ENCODE measurements at regions not wholly inside any gene's neighbourhood (a gene's known extent, or its start where the extent isn't known, plus 50 kb on each side); places are given as distances from the start of the nearest gene placed in this dataset.

DNA sequence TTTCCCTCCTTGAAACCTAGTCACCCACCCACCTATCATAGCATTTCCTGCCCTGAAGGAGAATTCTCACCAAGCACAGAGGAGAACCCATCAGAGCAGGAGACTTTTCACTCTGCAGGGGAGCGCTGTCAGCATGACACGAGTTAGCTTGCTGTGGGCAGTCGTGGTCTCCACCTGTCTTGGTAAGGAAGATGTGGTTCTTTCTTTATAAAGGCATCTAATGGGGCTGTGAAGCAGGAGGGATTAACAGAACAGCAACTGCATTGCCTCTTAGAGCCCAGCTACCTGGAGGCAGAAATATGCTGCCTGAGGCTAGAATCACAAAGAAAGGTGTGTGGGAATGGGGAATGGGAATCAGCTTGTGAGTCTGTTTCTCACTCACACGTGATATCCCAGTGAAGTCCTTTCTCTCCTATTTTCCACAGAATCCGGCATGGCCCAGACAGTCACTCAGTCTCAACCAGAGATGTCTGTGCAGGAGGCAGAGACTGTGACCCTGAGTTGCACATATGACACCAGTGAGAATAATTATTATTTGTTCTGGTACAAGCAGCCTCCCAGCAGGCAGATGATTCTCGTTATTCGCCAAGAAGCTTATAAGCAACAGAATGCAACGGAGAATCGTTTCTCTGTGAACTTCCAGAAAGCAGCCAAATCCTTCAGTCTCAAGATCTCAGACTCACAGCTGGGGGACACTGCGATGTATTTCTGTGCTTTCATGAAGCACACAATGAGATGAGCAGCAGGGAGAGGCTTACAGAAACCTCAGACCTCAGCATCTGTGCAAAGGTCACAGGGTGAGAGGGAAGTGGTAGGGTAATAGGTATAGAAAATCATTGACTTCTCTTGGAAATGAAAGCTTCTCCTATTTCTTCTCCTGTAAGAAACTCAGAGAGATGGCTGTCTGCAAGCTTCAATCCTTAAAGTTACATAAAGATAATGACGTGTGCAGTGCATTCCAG, 316.9 kb downstream of the DAD1 start:
- WGBS, 2 donors, result 67 to 71% methylated on average over 11 of the region's 11 CpGs
- Histone ChIP-seq H3K27ac (no peak overlapping the region), H3K4me3 (replicated peaks in 1 of 3) (no peak overlapping the region), H3K36me3 (no peaks in the 10 kb centered on the region), H3K4me1 (no peaks in the 10 kb centered on the region), H3K27me3 (no peaks in the 10 kb centered on the region), H3K9me3 (no peaks in the 10 kb centered on the region)
- DNase-seq, result no peak
- intact Hi-C loops (cut with DNase I), result no loop called here
- TF ChIP-seq, protein P1, sequence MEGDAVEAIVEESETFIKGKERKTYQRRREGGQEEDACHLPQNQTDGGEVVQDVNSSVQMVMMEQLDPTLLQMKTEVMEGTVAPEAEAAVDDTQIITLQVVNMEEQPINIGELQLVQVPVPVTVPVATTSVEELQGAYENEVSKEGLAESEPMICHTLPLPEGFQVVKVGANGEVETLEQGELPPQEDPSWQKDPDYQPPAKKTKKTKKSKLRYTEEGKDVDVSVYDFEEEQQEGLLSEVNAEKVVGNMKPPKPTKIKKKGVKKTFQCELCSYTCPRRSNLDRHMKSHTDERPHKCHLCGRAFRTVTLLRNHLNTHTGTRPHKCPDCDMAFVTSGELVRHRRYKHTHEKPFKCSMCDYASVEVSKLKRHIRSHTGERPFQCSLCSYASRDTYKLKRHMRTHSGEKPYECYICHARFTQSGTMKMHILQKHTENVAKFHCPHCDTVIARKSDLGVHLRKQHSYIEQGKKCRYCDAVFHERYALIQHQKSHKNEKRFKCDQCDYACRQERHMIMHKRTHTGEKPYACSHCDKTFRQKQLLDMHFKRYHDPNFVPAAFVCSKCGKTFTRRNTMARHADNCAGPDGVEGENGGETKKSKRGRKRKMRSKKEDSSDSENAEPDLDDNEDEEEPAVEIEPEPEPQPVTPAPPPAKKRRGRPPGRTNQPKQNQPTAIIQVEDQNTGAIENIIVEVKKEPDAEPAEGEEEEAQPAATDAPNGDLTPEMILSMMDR (IDR thresholded peaks at IDR 0.05), result no peak
- TF ChIP-seq POLR2A (IDR thresholded peaks at IDR 0.05), result no peak

DNA sequence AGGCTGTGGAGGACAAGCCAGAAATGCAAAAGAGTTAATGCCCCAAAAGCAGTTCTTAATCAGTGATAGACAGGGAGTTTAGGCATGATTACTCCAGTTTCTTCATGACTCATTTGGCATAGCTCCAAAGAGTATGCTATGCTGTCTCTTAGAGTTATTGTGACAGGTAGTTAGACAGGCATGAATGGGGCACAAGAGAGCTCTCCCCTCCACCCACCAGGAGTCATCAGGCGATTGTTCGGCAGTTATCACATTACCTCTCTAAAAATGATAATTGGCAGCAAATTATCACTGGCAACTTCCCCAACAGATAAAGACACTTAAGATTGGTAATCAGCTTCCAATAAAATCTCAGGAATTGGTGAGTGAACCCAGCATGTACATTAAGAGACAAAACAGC, 320.1 kb downstream of the DAD1 start:
- H3K9me3 ChIP-seq, result no peaks in the 10 kb centered on the region
- no peaks in the 10 kb centered on the region for H3K36me3 ChIP-seq
- H3K27me3 ChIP-seq, result no peaks in the 10 kb centered on the region
- no peak overlapping the region for H3K27ac ChIP-seq
- no peaks in the 10 kb centered on the region for H3K4me1 ChIP-seq
- intact Hi-C loops (cut with DNase I), result no loop called here
- no peak for TF ChIP-seq POLR2A (IDR thresholded peaks at IDR 0.05)
- TF ChIP-seq, protein P1 (IDR thresholded peaks at IDR 0.05), result no peak
- no peak overlapping the region for H3K4me3 ChIP-seq (replicated peaks in 1 of 3)
- no peak for DNase-seq
- WGBS, 2 donors, result 40 to 41% methylated on average over 2 of the region's 2 CpGs

DNA sequence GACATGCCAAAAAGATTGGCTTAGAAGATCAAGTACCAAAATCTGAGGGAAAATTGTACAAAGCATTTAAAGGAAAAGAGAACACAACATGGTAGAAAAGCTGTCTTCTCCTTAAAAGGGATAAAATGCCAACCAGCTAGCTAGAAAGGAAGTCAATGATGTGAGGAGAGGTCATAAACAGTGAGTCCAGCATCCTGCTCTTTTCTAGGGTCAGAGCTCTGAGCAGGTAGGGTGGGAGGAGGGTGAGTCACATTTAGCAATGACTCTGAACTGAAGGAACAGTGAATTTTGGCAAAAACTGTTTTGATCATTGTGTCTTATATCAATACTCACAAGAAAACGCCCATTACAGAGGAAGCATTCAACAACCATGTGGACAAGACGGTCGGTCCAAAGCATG, 322.3 kb downstream of the DAD1 start:
- Histone ChIP-seq H3K4me1 (no peaks in the 10 kb centered on the region), H3K9me3 (no peaks in the 10 kb centered on the region), H3K36me3 (no peaks in the 10 kb centered on the region), H3K4me3 (replicated peaks in 1 of 3) (no peak overlapping the region), H3K27ac (no peak overlapping the region), H3K27me3 (no peaks in the 10 kb centered on the region)
- intact Hi-C loops (cut with DNase I), result no loop called here
- WGBS, 2 donors, result 80 to 98% methylated on average over 3 of the region's 3 CpGs
- no peak for TF ChIP-seq POLR2A (IDR thresholded peaks at IDR 0.05)
- TF ChIP-seq, protein P1 (IDR thresholded peaks at IDR 0.05), result no peak
- no peak for DNase-seq

DNA sequence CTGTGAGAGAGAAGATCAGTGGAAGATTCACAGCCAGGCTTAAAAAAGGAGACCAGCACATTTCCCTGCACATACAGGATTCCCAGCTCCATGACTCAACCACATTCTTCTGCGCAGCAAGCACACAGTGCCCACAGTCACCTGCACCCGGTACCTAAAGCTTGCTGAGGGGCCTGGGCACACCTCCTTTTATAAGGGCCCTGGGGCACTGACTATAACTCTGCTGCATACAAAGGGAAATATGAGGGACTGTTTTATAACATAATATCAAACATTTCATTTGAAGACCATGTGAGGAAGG, 322.9 kb downstream of the DAD1 start:
- Histone ChIP-seq H3K9me3 (no peaks in the 10 kb centered on the region), H3K36me3 (no peaks in the 10 kb centered on the region), H3K27me3 (no peaks in the 10 kb centered on the region), H3K4me3 (replicated peaks in 1 of 3) (no peak overlapping the region), H3K4me1 (no peaks in the 10 kb centered on the region), H3K27ac (no peak overlapping the region)
- 74 to 100% methylated on average over 2 of the region's 2 CpGs for WGBS, 2 donors
- TF ChIP-seq, protein P1 (IDR thresholded peaks at IDR 0.05), result no peak
- no peak for TF ChIP-seq POLR2A (IDR thresholded peaks at IDR 0.05)
- no peak for DNase-seq
- intact Hi-C loops (cut with DNase I), result no loop called here

DNA sequence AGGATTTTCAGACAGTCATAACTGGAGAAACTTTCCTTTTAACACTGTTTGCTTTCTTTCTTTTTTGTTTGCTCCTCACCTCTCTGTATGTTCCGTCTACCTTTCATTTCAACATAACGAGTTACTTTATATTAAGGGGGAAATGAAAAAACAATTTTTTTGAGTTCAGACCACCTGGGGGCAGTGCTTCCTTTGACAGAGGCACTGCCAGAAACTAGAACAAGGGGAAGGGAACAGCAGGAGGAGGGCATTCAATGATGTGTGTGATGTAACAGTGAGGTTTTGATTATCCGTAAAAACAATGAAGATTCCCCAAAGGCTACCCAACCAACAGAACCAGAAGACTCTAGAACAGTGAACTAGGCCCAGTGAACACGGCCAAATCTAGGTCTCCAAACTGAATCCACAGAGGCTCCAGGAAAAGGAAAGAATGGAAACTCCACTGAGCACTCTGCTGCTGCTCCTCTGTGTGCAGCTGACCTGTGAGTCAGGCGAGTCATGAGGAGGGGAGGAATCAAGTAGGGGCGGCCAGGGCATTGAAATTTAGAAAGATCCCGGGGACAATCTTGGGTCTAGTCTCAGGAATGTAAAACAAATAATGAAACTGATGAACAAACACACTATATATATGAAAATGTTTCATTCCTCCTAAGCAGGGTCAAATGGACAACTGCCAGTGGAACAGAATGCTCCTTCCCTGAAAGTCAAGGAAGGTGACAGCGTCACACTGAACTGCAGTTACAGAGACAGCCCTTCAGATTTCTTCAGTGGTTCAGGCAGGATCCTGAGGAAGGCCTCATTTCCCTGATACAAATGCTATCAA, 323.5 kb downstream of the DAD1 start:
- TF ChIP-seq POLR2A (IDR thresholded peaks at IDR 0.05), result no peak
- TF ChIP-seq, protein P1 (IDR thresholded peaks at IDR 0.05), result no peak
- no peak for DNase-seq
- no peaks in the 10 kb centered on the region for H3K4me1 ChIP-seq
- intact Hi-C loops (cut with DNase I), result no loop called here
- H3K27me3 ChIP-seq, result no peaks in the 10 kb centered on the region
- H3K27ac ChIP-seq, result no peak overlapping the region
- H3K4me3 ChIP-seq (replicated peaks in 1 of 3), result no peak overlapping the region
- H3K9me3 ChIP-seq, result no peaks in the 10 kb centered on the region
- WGBS, 2 donors, result 52 to 67% methylated on average over 8 of the region's 8 CpGs
- H3K36me3 ChIP-seq, result no peaks in the 10 kb centered on the region
